Stomach (tissue), 8 donors: ENCODE measurements at regions not wholly inside any gene's neighbourhood (a gene's known extent, or its start where the extent isn't known, plus 50 kb on each side); places are given as distances from the start of the nearest gene placed in this dataset.
"Not testable (repeated sequence)": the region's sequence is repeated elsewhere in the genome, so short reads cannot be mapped to it uniquely, and the experiment has no call there.

Experiments used
- DNase-seq, 2 donors: peaks; one replicate each; pipeline versions ENCODE4 v3.0.0 to v3.0.0-alpha.2; 2013 to 2019
- H3K27ac ChIP-seq, 5 donors: fragments of 200-600 bp in 4 of 5; sonication (generic) in 4 of 5; one replicate each; pipeline ENCODE4 v1.5.1; 2013 to 2019; ENCODE audit warnings: mild to moderate bottlenecking in 1 of 5, moderate library complexity in 1 of 5
- H3K27me3 ChIP-seq, 3 donors: fragments of 200-600 bp; sonication (generic); one replicate each; pipeline ENCODE4 v1.5.1; 2017 to 2019; ENCODE audit warnings: mixed run types in 1 of 3
- H3K36me3 ChIP-seq, 4 donors: fragments of 200-600 bp; sonication (generic); 1 replicate in 3 of 4; 2 replicates in 1 of 4; pipeline ENCODE4 v1.5.1; 2016 to 2019
- H3K4me1 ChIP-seq, 4 donors: fragments of 200-600 bp; sonication (generic); one replicate each; pipeline ENCODE4 v1.5.1; 2016 to 2019
- H3K4me3 ChIP-seq, 4 donors: fragments of 200-600 bp; sonication (generic) in 3 of 4; one replicate each; pipeline ENCODE4 v1.5.1; 2016 to 2019; ENCODE audit warnings: mild to moderate bottlenecking in 1 of 4
- H3K9me3 ChIP-seq, 4 donors: fragments of 200-600 bp; sonication (generic); one replicate each; pipeline ENCODE4 v1.5.1; 2016 to 2019
- CTCF ChIP-seq, 7 experiments: fragments of 450-650 bp in 4 of 7; fragments of 200-600 bp in 3 of 7; sonication (generic) in 3 of 7; IDR thresholded peaks; one replicate each; pipeline ENCODE4 v1.5.1; 2016 to 2019; ENCODE audit warnings: antibody characterized with exemption in 7 of 7, control low read depth in 2 of 7, mild to moderate bottlenecking in 1 of 7
- EP300 ChIP-seq: sonication (generic); formaldehyde crosslinking; IDR thresholded peaks from one replicate; pipeline ENCODE4 v1.6.1; 2017; ENCODE audit warnings: antibody characterized with exemption
- POLR2A ChIP-seq, 4 donors: fragments of 450-650 bp; IDR thresholded peaks; one replicate each; pipeline ENCODE4 v1.6.1; 2016; ENCODE audit warnings: antibody characterized with exemption in 4 of 4, control low read depth in 2 of 4, mild to moderate bottlenecking in 1 of 4, moderate library complexity in 1 of 4
- POLR2AphosphoS5 ChIP-seq, 3 donors: sonication (generic); formaldehyde crosslinking; IDR thresholded peaks; one replicate each; pipeline ENCODE4 v1.6.1; 2016; ENCODE audit warnings: antibody characterized with exemption in 3 of 3
- WGBS, 5 donors: extraction: QIAGEN DNeasy Blood & Tissue Kit in 3 of 5; methylation state at CpG; one replicate each; pipeline versions ENCODE4 v1.1.5 to v1.1.7; 2013 to 2018; 5-methylcytosine and 5-hydroxymethylcytosine counted together
- intact Hi-C: fragments of 100-400 bp; cut with DNase I; formaldehyde crosslinking; loops from one replicate; pipeline ENCODE4 v1.15.1; 2023; ENCODE audit warnings: low total_unique reads
- donor health status: healthy with polysubstance abuse.
- donor health status: Bipolar disorder and iron deficiency.
- donor health status: healthy.

GRCh38 chr10:53491774-53492173, 719.2 kb upstream of the MBL2 start:
- 63 to 79% (median 70%) methylated on average over 2 of the region's 2 CpGs for WGBS, 5 donors
- H3K27ac ChIP-seq: no peak overlapping the region
- no peaks in the 10 kb centered on the region for H3K4me1 ChIP-seq
- TF ChIP-seq POLR2AphosphoS5 (IDR thresholded peaks at IDR 0.05) (no peak), CTCF (IDR thresholded peaks at IDR 0.05) (no peak), POLR2A (IDR thresholded peaks at IDR 0.05) (no peak), EP300 (no peak)
- intact Hi-C loops: no loop called here
- H3K9me3 ChIP-seq: peaks cover 0 to 10% (median 4%) of the 10 kb centered on the region in 4 donors
- no peaks in the 10 kb centered on the region for H3K36me3 ChIP-seq
- no peak for DNase-seq
- no peaks in the 10 kb centered on the region for H3K27me3 ChIP-seq
- no peak overlapping the region for H3K4me3 ChIP-seq

DNA sequence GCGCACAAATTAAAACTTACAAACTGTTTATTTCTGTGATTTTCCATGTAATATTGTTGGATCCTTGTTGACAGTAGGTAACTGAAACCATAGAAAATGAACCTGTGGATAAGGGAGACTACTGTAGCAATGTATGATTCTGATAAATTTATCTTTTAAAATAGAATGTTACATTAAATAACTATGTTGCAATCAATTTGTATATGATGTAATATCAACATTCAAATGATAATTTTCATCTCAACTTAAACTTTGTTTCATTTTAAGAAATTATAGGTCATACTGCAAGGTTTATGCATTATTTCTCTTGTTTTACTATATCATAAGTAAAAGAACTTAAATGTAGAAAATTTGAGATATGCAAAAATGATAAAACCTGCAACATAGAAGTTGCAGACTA, 718.0 kb upstream of the MBL2 start:
- no peaks in the 10 kb centered on the region for H3K27me3 ChIP-seq
- no peak overlapping the region for H3K27ac ChIP-seq
- peaks cover 0 to 22% (median 5%) of the 10 kb centered on the region in 4 donors for H3K9me3 ChIP-seq
- 91 to 98% (median 94%) methylated on average over 1 of the region's 1 CpG for WGBS, 5 donors
- no peak overlapping the region for H3K4me3 ChIP-seq
- DNase-seq: no peak
- TF ChIP-seq POLR2AphosphoS5 (IDR thresholded peaks at IDR 0.05) (no peak), CTCF (IDR thresholded peaks at IDR 0.05) (no peak)
- intact Hi-C loops: no loop called here
- H3K36me3 ChIP-seq: no peaks in the 10 kb centered on the region
- no peaks in the 10 kb centered on the region for H3K4me1 ChIP-seq

GRCh38 chr10:53489335-53490182, 717.0 kb upstream of the MBL2 start:
- TF ChIP-seq CTCF (IDR thresholded peaks at IDR 0.05) (no peak), EP300 (no peak), POLR2AphosphoS5 (IDR thresholded peaks at IDR 0.05) (no peak), POLR2A (IDR thresholded peaks at IDR 0.05) (no peak)
- no peak overlapping the region for H3K4me3 ChIP-seq
- H3K9me3 ChIP-seq: peaks cover 0 to 32% (median 13%) of the 10 kb centered on the region in 4 donors
- DNase-seq: no peak
- H3K27ac ChIP-seq: no peak overlapping the region
- no peaks in the 10 kb centered on the region for H3K36me3 ChIP-seq
- no peaks in the 10 kb centered on the region for H3K4me1 ChIP-seq
- H3K27me3 ChIP-seq: no peaks in the 10 kb centered on the region
- 39 to 50% (median 46%) methylated on average over 5 of the region's 5 CpGs for WGBS, 5 donors
- intact Hi-C loops: no loop called here

DNA sequence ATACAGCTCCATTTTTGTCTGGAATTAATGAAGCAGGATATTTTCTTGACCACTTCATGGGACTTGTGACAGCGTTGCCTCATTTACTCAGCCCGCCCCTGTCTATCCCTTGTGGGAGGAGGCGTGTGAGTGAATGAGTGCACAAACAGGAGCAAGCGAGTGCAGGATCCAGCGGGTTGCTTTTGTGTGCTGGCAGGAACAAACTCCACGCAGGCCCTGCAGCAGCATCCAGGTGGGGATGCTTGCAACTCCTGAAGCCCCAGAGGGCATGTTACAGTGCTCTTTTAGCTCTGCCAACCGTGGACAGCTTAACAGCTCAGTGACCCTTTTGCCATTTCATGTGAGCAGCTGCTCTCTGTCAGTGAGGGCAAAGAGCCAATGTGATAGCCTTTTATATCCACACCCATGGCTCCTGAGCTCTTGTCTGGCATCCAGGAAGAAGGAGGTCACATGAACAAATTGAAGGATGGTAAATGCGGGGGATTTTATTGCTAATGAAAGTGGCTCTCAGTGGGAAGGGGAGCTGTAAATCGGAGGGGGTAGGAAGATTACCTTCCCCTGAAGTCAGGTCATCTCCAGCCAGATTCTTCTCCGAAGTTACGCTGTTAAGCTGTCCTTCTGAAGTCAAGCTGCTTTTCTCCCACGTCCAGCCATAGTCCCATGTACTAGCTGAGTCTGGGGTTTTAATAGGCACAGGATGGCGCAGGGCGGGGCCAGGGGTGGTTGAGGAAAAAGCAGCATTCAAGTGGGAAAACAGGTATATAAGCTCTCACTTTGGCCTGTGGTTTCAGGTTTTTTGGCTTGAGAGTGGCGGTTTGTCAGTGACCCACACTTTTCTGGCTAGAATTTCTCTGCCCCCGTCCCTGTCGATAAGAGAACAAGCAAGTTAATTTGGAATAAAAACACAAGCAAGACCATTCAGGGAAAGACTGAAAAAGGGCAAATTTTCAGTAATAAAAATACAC, 714.7 kb upstream of the MBL2 start:
- H3K4me1 ChIP-seq: no peaks in the 10 kb centered on the region
- H3K36me3 ChIP-seq: no peaks in the 10 kb centered on the region
- TF ChIP-seq EP300 (no peak), CTCF (IDR thresholded peaks at IDR 0.05) (no peak), POLR2A (IDR thresholded peaks at IDR 0.05) (no peak), POLR2AphosphoS5 (IDR thresholded peaks at IDR 0.05) (no peak)
- H3K27me3 ChIP-seq: no peaks in the 10 kb centered on the region
- intact Hi-C loops: no loop called here
- no peak overlapping the region for H3K27ac ChIP-seq
- 80 to 91% (median 86%) methylated on average over 17 of the region's 17 CpGs for WGBS, 5 donors
- peaks cover 0 to 34% (median 14%) of the 10 kb centered on the region in 4 donors for H3K9me3 ChIP-seq
- DNase-seq: no peak
- no peak overlapping the region for H3K4me3 ChIP-seq

DNA sequence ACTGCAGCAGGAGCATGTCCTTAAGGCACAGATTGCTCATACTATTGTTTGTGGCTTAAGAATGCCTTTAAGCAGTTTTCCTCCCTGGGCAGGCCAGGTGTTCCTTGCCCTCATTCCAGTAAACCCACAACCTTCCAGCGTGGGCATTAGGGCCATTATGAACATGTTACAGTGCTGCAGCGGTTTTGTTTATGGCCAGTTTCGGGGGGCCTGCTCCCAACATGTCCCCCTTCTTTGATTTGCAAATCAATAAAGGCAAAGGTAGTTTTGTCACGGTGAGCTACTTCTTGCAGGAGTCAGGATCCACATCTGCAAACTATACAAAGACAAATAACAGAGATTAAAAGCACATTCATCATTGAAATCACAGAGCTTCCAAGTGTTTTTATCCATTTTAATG, 712.8 kb upstream of the MBL2 start:
- H3K27me3 ChIP-seq, DNase-seq, intact Hi-C loops, H3K4me3 ChIP-seq, H3K27ac ChIP-seq, H3K36me3 ChIP-seq, H3K4me1 ChIP-seq: not testable (repeated sequence)
- WGBS, 5 donors: 69 to 93% (median 81%) methylated on average over 4 of the region's 4 CpGs
- peaks cover 0 to 34% (median 14%) of the 10 kb centered on the region in 4 donors for H3K9me3 ChIP-seq
